Neural progenitor cell (in vitro differentiated cells): ENCODE measurements at regions not wholly inside any gene's neighbourhood (a gene's known extent, or its start where the extent isn't known, plus 50 kb on each side); places are given as distances from the start of the nearest gene placed in this dataset.

Source experiments
- CTCF ChIP-seq: fragments of 200-600 bp; sonication (generic); IDR thresholded peaks from 2 replicates; pipeline ENCODE4 v1.5.1; 2017; ENCODE audit warnings: antibody characterized with exemption, mild to moderate bottlenecking
- EZH2phosphoT487 ChIP-seq: fragments of 200-600 bp; sonication (generic); IDR thresholded peaks from 2 replicates; pipeline ENCODE4 v1.6.1; 2017; ENCODE audit warnings: antibody characterized with exemption

DNA sequence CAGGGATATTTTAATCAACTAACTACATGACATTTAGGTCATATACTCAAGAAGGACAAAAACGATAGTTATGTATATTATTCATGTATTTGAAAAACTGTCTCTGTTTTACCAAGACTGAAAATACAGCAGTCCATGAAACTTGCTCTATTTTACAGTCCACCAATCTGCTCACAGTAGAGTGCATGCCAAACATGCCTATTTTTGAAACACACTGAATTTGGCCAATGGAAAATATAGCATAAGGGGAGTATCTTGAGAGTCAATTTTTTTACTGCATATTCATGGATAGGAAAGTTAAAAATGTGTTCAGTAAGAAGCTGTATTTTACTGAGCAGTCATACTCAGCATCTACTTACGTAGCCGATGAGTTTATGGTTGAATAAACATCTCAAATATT lies 621.2 kb upstream of the CHORDC1 start:
- TF ChIP-seq CTCF (no peak), EZH2phosphoT487 (no peak)
